EH (cell line): ENCODE measurements at regions not wholly inside any gene's neighbourhood (a gene's known extent, or its start where the extent isn't known, plus 50 kb on each side); places are given as distances from the start of the nearest gene placed in this dataset.
A peak's percentile ranks its signal among the peaks of the same experiment; 100 is the strongest.
"Not testable (repeated sequence)": the region's sequence is repeated elsewhere in the genome, so short reads cannot be mapped to it uniquely, and the experiment has no call there.

ENCODE experiments used
- DNase-seq: peaks from one replicate; pipeline ENCODE4 v3.0.0-alpha.2; 2015; ENCODE audit warnings: low read depth

- DNase-seq: not testable (repeated sequence)
These were observed 146.6 kb upstream of the GRK3 start for GRCh38 chr22:25417826-25418225.

DNA sequence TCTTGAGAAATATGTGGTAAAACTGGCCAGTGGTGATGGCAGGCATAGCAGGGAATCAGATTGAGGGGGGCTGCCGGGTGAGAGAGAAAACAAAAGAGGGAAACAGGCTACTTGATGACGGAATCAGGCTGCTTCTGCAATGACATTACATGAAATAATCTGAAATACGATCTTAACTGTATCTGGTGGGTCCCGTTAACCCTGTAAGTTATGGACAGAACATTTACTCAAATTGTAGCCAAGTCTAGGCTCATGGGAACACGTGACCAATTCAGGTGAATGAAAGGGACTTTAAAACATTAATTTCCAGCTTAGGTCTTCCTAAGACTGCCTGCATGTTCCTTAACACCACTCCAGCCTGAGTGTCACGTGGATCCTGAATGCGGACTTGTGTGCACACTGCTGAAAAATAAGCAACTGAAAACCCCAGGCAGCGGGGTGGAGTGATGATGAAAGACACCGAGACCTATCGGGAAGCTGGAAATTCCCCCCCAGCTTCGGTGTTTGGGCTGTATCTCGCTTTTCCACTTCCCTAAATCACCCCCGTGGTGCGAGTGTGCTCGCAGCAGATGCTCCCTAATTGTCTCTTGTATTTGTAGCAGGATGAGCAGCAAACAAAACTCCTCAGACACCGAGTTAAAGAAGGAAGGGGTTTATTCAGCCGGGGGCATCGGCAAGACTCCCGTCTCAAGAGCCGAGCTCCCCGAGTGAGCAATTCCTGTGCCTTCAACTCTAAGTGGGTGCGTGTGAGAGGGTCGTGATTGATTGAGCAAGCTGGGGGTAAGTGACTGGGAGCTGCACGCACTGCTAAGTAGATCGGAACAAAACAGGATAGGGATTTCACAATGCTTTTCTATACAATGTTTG, 145.0 kb upstream of the GRK3 start:
- peak; percentile 10 for DNase-seq

GRCh38 chr22:25420114-25420441, 144.4 kb upstream of the GRK3 start:
- DNase-seq: not testable (repeated sequence)

DNA sequence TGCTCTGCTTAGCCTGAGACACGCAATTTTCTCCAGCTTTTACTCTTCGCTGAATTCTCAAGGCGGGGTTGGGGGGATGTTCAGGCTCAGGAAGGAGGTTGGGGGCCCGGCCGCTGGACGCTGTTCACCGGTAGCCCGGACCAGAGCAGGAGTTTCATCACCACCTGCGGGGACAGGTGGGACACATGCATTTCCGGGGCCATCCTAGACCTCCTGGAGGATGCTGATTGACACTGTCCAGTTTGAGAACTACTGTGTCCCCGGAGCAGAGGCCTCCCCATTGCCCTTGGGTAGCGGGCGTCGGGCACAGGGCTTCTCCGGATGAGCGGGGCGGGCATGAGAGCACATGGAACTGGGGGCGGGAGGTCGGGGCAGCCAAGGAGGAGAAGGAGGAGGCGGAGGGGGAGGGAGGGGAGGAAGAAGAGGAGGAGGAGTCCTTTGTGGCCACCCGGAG, 144.0 kb upstream of the GRK3 start:
- no peak for DNase-seq

GRCh38 chr22:25420925-25421904, 143.3 kb upstream of the GRK3 start:
- peak; percentile 14 for DNase-seq

- DNase-seq: not testable (repeated sequence)
These were observed 137.8 kb upstream of the GRK3 start for GRCh38 chr22:25426530-25427308.

DNA sequence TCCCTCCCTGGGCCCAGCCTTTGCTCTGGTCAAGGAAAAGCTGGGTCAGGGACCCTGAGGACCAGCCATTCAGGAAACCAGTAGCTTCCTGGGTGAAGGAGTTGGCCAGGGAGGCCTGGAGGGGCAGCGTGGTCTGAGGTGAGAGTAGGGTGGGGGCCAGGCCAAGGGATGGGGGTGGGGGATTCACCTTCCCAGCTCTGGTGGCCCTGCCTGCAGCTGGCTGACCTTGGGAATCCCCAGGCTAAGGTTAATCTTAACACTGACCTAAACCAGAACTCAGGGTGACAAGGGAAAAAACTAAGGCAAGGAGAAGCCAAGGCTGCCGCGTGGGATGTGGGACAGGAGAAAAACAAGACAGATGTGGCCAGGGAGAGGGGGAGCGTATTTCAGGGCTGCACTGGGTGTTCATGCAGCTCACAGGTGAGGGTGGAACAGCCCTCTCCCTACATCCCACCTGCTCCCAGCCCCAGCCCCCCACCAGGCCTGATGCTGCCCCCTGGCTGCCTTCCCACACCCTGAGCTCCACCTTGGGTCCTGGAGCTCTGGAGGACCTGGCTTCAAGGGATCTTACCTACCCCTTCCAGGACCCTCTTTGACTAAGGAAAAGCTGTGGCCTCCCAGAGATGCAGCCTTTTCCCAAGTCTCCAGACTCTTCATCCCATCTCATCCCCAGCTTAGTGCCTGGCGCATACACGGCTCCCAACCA, 132.7 kb upstream of the GRK3 start:
- not testable (repeated sequence) for DNase-seq

GRCh38 chr22:25433381-25433970, 131.0 kb upstream of the GRK3 start:
- DNase-seq: not testable (repeated sequence)

DNA sequence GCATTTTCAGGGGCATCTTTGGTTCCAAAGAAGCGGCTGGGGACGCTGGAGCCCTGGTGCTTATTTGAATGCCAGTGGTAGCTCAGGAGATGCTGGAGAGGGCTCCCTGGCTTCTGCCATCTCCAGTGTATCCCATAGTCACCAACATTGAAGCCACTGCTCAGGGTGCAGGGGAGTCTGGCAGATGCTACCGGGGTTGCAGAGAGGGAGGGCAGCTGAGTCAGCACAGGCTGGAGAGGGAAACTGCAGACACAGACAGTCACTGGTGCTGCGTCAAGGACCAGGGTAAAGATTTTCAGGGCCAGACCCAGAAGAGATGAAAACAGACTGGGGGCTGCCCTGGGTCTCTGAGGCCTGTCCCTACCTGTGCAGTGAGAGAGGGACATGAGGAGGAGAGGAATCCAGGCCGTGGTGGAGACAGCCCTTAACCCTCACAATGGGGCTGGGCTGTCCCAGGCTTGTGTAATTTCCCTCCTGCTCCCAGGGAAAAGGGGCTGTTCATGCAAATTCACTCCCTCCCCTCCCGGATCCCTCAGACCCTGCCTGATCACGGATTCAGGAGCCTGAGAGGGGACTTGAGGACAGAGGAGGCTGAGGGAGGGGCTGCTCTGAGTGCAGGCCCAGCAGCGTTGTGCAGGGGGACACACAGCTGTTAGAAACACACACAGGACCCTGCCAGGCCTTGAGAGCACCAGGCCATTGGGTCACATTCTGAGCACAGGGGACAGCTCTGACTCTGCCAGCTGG, 126.9 kb upstream of the GRK3 start:
- no peak for DNase-seq

- DNase-seq: no peak
These were observed 117.3 kb upstream of the GRK3 start for GRCh38 chr22:25447067-25447685.

DNA sequence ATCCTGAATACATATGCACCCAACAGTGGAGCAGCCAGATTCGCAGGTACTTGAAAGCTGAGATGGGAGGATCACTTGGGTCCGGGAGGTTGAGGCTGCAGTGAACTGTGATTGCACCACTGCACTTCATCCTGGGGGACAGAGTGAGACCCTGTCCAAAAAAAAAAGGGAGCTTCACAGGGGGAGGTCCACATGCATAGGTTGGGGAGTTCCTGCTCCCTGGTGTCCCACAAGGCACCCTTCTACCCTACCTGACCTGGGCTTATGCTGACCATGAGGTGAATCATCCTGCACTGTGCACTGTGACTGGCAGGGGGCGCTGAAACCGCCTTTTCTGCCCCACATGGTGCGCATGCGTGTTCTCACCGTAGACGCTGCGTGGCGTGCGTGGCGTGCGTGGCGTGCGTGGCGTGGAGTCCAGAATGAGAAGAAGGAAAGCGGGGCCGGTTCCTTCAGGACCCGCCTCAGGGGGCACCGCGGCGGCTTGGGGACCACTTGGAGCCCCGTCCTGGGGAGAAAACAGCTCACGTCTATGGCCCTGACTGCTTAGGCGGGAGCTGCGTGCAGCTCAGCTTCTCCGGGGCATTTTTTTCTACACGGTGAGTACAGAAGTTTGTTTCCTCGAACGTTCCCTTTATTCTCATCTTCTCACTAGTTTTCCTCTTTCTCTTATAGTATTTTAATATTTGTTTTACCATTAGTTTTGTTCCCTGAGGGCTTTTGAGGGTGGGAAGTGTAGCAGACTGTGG, 116.6 kb upstream of the GRK3 start:
- DNase-seq: peak; percentile 85

GRCh38 chr22:25448435-25449051, 115.9 kb upstream of the GRK3 start:
- peak; percentile 58 for DNase-seq

DNA sequence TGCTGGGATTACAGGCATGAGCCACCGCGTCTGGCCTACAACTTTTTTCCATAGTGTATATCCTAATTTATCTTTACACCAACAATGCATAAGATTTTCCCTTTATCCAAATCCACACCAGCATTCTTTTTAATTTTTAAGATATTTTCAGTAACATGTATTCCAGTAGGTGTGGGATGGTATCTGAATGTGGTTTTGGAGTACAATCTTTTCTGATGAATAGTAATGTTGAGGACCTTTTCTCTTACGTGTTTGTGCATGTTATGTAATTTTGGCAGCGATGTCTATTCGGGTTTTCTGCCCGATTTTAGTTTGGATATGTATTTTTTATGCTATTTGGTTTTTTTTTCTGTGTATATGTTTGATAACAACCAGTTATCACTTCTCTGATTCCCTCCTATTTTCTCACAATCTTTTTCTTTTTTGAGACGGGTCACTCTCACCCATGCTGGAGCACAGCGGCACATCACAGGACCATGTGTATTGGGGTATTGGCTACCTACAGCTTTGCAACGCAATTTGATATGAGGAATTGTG, 114.6 kb upstream of the GRK3 start:
- peak; percentile 8 for DNase-seq

DNA sequence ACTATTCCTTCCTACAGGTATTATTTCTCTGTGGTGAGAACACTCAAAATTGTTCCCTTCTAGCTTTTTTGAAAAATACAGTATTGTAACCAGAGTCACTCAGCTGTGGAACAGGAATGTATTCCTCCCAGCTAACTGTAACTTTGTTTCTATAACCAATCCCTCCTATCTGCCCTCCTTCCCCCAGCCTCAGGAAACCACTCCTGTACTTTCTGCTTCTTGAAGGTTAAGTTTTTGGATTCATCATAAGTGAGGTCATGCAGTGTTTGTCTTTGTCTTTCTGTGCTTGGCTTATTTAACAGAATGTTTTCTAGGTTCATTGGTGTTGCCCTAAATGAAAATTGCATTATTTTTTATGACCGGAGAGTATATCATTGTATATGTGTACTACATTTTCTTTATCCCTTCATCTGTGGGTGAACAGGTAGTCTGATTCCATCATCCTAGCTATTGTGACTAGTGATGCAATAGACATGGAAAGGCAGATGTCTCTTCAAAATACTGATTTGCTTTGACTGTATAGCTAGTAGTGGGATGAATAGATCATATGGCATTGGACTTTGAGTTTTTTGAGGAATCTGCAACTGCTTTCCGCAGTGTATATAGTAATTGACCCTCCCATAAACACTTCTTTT, 112.9 kb upstream of the GRK3 start:
- DNase-seq: peak; percentile 25

- peak; percentile 20 for DNase-seq
These were observed 112.3 kb upstream of the GRK3 start for GRCh38 chr22:25452116-25452700.

GRCh38 chr22:25453058-25453457, 111.4 kb upstream of the GRK3 start:
- DNase-seq: no peak

- DNase-seq: no peak
These were observed 110.9 kb upstream of the GRK3 start for GRCh38 chr22:25453557-25453956.
